T-helper 1 cell treated with Interleukin-12 subunit alpha and Interleukin-12 subunit beta and Interleukin-4 antibody, amounts not matched to agents 30 μg/mL and 1 μg/mL, for 36 hours (primary cell): ENCODE measurements at regions not wholly inside any gene's neighbourhood (a gene's known extent, or its start where the extent isn't known, plus 50 kb on each side); places are given as distances from the start of the nearest gene placed in this dataset.

Experiments
- H3K27ac Mint-ChIP-seq: one replicate; pipeline ENCODE4 v1.8.0; 2021; ENCODE audit warnings: mild to moderate bottlenecking, mixed read lengths
- H3K27me3 Mint-ChIP-seq: one replicate; pipeline ENCODE4 v1.8.0; 2021; ENCODE audit warnings: low read depth, mixed read lengths
- H3K36me3 Mint-ChIP-seq: one replicate; pipeline ENCODE4 v1.8.0; 2021; ENCODE audit warnings: low read depth, mixed read lengths
- H3K4me1 Mint-ChIP-seq: one replicate; pipeline ENCODE4 v1.8.0; 2021; ENCODE audit warnings: low read depth, mixed read lengths
- H3K4me3 Mint-ChIP-seq: one replicate; pipeline ENCODE4 v1.8.0; 2021; ENCODE audit warnings: mild to moderate bottlenecking, moderate library complexity, mixed read lengths
- H3K9me3 Mint-ChIP-seq: one replicate; pipeline ENCODE4 v1.8.0; 2021; ENCODE audit warnings: mixed read lengths

- Mint-ChIP-seq H3K4me3 (no peak overlapping the region), H3K9me3 (no peaks in the 10 kb centered on the region), H3K36me3 (no peaks in the 10 kb centered on the region), H3K4me1 (no peaks in the 10 kb centered on the region), H3K27me3 (no peaks in the 10 kb centered on the region), H3K27ac (no peak overlapping the region)
These were observed 506.6 kb upstream of the AGA start for GRCh38 chr4:177948853-177949252.

- Mint-ChIP-seq H3K4me1 (no peaks in the 10 kb centered on the region), H3K27me3 (no peaks in the 10 kb centered on the region), H3K9me3 (no peaks in the 10 kb centered on the region), H3K4me3 (no peak overlapping the region), H3K27ac (no peak overlapping the region), H3K36me3 (no peaks in the 10 kb centered on the region)
These were observed 508.8 kb upstream of the AGA start for GRCh38 chr4:177951026-177951425.

- H3K4me3 Mint-ChIP-seq: no peak overlapping the region
- no peaks in the 10 kb centered on the region for H3K36me3 Mint-ChIP-seq
- no peak overlapping the region for H3K27ac Mint-ChIP-seq
- H3K4me1 Mint-ChIP-seq: no peaks in the 10 kb centered on the region
- H3K9me3 Mint-ChIP-seq: no peaks in the 10 kb centered on the region
- no peaks in the 10 kb centered on the region for H3K27me3 Mint-ChIP-seq
These were observed 510.5 kb upstream of the AGA start for GRCh38 chr4:177952723-177953122.

- H3K36me3 Mint-ChIP-seq: no peaks in the 10 kb centered on the region
- no peaks in the 10 kb centered on the region for H3K27me3 Mint-ChIP-seq
- no peak overlapping the region for H3K4me3 Mint-ChIP-seq
- H3K9me3 Mint-ChIP-seq: no peaks in the 10 kb centered on the region
- no peaks in the 10 kb centered on the region for H3K4me1 Mint-ChIP-seq
- no peak overlapping the region for H3K27ac Mint-ChIP-seq
These were observed 515.5 kb upstream of the AGA start for GRCh38 chr4:177957596-177958360.

GRCh38 chr4:177960566-177960965, 518.3 kb upstream of the AGA start:
- no peaks in the 10 kb centered on the region for H3K27me3 Mint-ChIP-seq
- H3K9me3 Mint-ChIP-seq: no peaks in the 10 kb centered on the region
- no peaks in the 10 kb centered on the region for H3K4me1 Mint-ChIP-seq
- no peaks in the 10 kb centered on the region for H3K36me3 Mint-ChIP-seq
- H3K27ac Mint-ChIP-seq: no peak overlapping the region
- H3K4me3 Mint-ChIP-seq: no peak overlapping the region

GRCh38 chr4:177961761-177962380, 519.6 kb upstream of the AGA start:
- Mint-ChIP-seq H3K4me3 (no peak overlapping the region), H3K9me3 (no peaks in the 10 kb centered on the region), H3K36me3 (no peaks in the 10 kb centered on the region), H3K27me3 (no peaks in the 10 kb centered on the region), H3K27ac (no peak overlapping the region), H3K4me1 (no peaks in the 10 kb centered on the region)

GRCh38 chr4:177964061-177964460, 521.8 kb upstream of the AGA start:
- H3K9me3 Mint-ChIP-seq: no peaks in the 10 kb centered on the region
- no peaks in the 10 kb centered on the region for H3K27me3 Mint-ChIP-seq
- H3K36me3 Mint-ChIP-seq: no peaks in the 10 kb centered on the region

GRCh38 chr4:177964693-177965168, 522.5 kb upstream of the AGA start:
- Mint-ChIP-seq H3K4me3 (no peak overlapping the region), H3K36me3 (no peaks in the 10 kb centered on the region), H3K27ac (no peak overlapping the region), H3K9me3 (no peaks in the 10 kb centered on the region), H3K4me1 (no peaks in the 10 kb centered on the region), H3K27me3 (no peaks in the 10 kb centered on the region)

More at GRCh38 chr4:177964061-177964460, 521.8 kb upstream of the AGA start:
- H3K4me3 Mint-ChIP-seq: no peak overlapping the region
- no peak overlapping the region for H3K27ac Mint-ChIP-seq
- H3K4me1 Mint-ChIP-seq: no peaks in the 10 kb centered on the region

GRCh38 chr4:177967328-177967727, 525.1 kb upstream of the AGA start:
- no peak overlapping the region for H3K4me3 Mint-ChIP-seq
- no peak overlapping the region for H3K27ac Mint-ChIP-seq
- H3K9me3 Mint-ChIP-seq: no peaks in the 10 kb centered on the region
- H3K4me1 Mint-ChIP-seq: no peaks in the 10 kb centered on the region
- H3K27me3 Mint-ChIP-seq: no peaks in the 10 kb centered on the region
- no peaks in the 10 kb centered on the region for H3K36me3 Mint-ChIP-seq

GRCh38 chr4:177968817-177969442, 526.7 kb upstream of the AGA start:
- Mint-ChIP-seq H3K27ac (no peak overlapping the region), H3K9me3 (no peaks in the 10 kb centered on the region), H3K27me3 (no peaks in the 10 kb centered on the region), H3K36me3 (no peaks in the 10 kb centered on the region), H3K4me1 (no peaks in the 10 kb centered on the region), H3K4me3 (no peak overlapping the region)

GRCh38 chr4:177974461-177974860, 532.2 kb upstream of the AGA start:
- Mint-ChIP-seq H3K36me3 (no peaks in the 10 kb centered on the region), H3K27ac (no peak overlapping the region), H3K27me3 (no peaks in the 10 kb centered on the region), H3K9me3 (no peaks in the 10 kb centered on the region), H3K4me3 (no peak overlapping the region), H3K4me1 (no peaks in the 10 kb centered on the region)

GRCh38 chr4:177975315-177975987, 533.2 kb upstream of the AGA start:
- H3K4me1 Mint-ChIP-seq: no peaks in the 10 kb centered on the region
- no peaks in the 10 kb centered on the region for H3K27me3 Mint-ChIP-seq
- no peak overlapping the region for H3K4me3 Mint-ChIP-seq
- no peaks in the 10 kb centered on the region for H3K36me3 Mint-ChIP-seq
- H3K27ac Mint-ChIP-seq: no peak overlapping the region
- H3K9me3 Mint-ChIP-seq: no peaks in the 10 kb centered on the region

- H3K9me3 Mint-ChIP-seq: no peaks in the 10 kb centered on the region
- H3K27me3 Mint-ChIP-seq: no peaks in the 10 kb centered on the region
- no peaks in the 10 kb centered on the region for H3K36me3 Mint-ChIP-seq
- no peaks in the 10 kb centered on the region for H3K4me1 Mint-ChIP-seq
- no peak overlapping the region for H3K4me3 Mint-ChIP-seq
- H3K27ac Mint-ChIP-seq: no peak overlapping the region
These were observed 544.0 kb upstream of the AGA start for GRCh38 chr4:177986236-177986635.

GRCh38 chr4:177987896-177988295, 545.7 kb upstream of the AGA start:
- H3K36me3 Mint-ChIP-seq: no peaks in the 10 kb centered on the region
- no peaks in the 10 kb centered on the region for H3K27me3 Mint-ChIP-seq
- no peaks in the 10 kb centered on the region for H3K9me3 Mint-ChIP-seq
- H3K27ac Mint-ChIP-seq: no peak overlapping the region
- H3K4me3 Mint-ChIP-seq: no peak overlapping the region
- H3K4me1 Mint-ChIP-seq: no peaks in the 10 kb centered on the region
